ENCODE measurements at regions not wholly inside any gene's neighbourhood (a gene's known extent, or its start where the extent isn't known, plus 50 kb on each side); places are given as distances from the start of the nearest gene placed in this dataset.

GRCh38 chr2:166593403-166593802, 99.4 kb upstream of the SCN7A start:
- TF ChIP-seq POLR2AphosphoS5 (IDR thresholded peaks at IDR 0.05; ENCODE audit: low read depth, low read length) = no peak
- no peak for TF ChIP-seq CTCF (IDR thresholded peaks at IDR 0.05 in 2 of 3, conservative IDR thresholded peaks at IDR 0.05 in 1 of 3; ENCODE audit: borderline replicate concordance in 1 of 3, insufficient read depth in 1 of 3, low read depth in 2 of 3, low read length in 2 of 3)
- TF ChIP-seq RAD21 (IDR thresholded peaks at IDR 0.05; ENCODE audit: low read depth) = no peak
- TF ChIP-seq YY1 (IDR thresholded peaks at IDR 0.05; ENCODE audit: extremely low read depth, insufficient replicate concordance, low read depth, low read length) = no peak
- no peak for TF ChIP-seq POLR2A (IDR thresholded peaks at IDR 0.05; ENCODE audit: borderline replicate concordance, extremely low read depth, insufficient read depth, insufficient read length)
- TF ChIP-seq EZH2 (IDR thresholded peaks at IDR 0.05) = no peak
- TF ChIP-seq JUND (IDR thresholded peaks at IDR 0.05) = no peak
- TF ChIP-seq ZNF274 (IDR thresholded peaks at IDR 0.05; ENCODE audit: low read depth, low read length) = no peak
